ENCODE measurements at regions not wholly inside any gene's neighbourhood (a gene's known extent, or its start where the extent isn't known, plus 50 kb on each side); places are given as distances from the start of the nearest gene placed in this dataset.

DNA sequence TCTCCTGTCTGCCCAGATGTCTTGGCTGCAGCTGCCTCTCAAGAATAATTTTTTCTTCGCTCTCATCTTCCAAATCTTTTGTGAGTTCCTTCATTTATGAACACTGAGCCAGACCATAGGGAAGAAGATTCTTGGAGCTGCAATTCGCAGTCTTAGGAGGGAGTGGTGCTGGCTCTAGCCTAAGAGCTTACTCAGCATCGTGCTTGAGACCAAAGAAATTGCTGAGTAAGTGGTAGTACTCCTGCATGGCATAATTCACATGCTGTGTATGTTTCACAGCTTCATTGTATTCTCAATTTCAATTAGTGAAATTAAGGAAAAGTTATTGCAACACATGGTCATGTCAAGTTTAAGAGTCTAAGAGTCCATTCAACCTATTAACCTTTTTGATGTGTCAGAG, 771.7 kb downstream of the ADCYAP1 start:
- H3K27me3 ChIP-seq (ENCODE audit: insufficient read depth, low read length) = no peaks in the 10 kb centered on the region
- H2BK5ac ChIP-seq (ENCODE audit: low read depth, low read length, poor library complexity) = no peak overlapping the region
- H3K4me1 ChIP-seq (ENCODE audit: control insufficient read depth in 1 of 2, insufficient read depth in 2 of 2, low read length in 2 of 2) = no peaks in the 10 kb centered on the region
- no peak overlapping the region for H3K18ac ChIP-seq (ENCODE audit: low read length)
- H3K27ac ChIP-seq (ENCODE audit: low read depth, low read length) = no peak overlapping the region
- H2BK12ac ChIP-seq (ENCODE audit: low read length) = no peak overlapping the region
- H3K23ac ChIP-seq (ENCODE audit: low read length) = no peak overlapping the region
- no peak overlapping the region for H3K4me3 ChIP-seq (ENCODE audit: low read depth, low read length)
- H3K9ac ChIP-seq (ENCODE audit: low read length) = no peak overlapping the region
- H3K9me3 ChIP-seq (ENCODE audit: insufficient read depth, low read depth, low read length) = no peaks in the 10 kb centered on the region
- H3K79me1 ChIP-seq (ENCODE audit: low read length) = no peaks in the 10 kb centered on the region
- H4K91ac ChIP-seq (ENCODE audit: low read depth, low read length) = no peak overlapping the region
- no peak overlapping the region for H2BK120ac ChIP-seq (ENCODE audit: insufficient read depth, low read length, poor library complexity)
- H3K36me3 ChIP-seq (ENCODE audit: control insufficient read depth in 1 of 2, insufficient read depth in 2 of 2, low read length in 2 of 2) = no peaks in the 10 kb centered on the region
- H2AFZ ChIP-seq (ENCODE audit: insufficient read depth, low read length, poor library complexity) = no peak overlapping the region
- H3K79me2 ChIP-seq (ENCODE audit: control insufficient read depth, insufficient read depth, low read length, poor library complexity) = no peaks in the 10 kb centered on the region
- no peak overlapping the region for H3K4me2 ChIP-seq (ENCODE audit: low read length)
- H3K4ac ChIP-seq (ENCODE audit: low read depth, low read length) = no peak overlapping the region
- H2AK5ac ChIP-seq (ENCODE audit: low read length) = no peak overlapping the region
- H4K12ac ChIP-seq (ENCODE audit: low read depth, low read length) = no peak overlapping the region
- DNase-seq = no peak
- no CpG with 5 or more reads among the region's 3 CpGs for WGBS (ENCODE audit: extremely low coverage, insufficient coverage, insufficient read length)
- no peak overlapping the region for H3K14ac ChIP-seq (ENCODE audit: low read length)
- H4K8ac ChIP-seq (ENCODE audit: low read depth, low read length) = no peak overlapping the region

DNA sequence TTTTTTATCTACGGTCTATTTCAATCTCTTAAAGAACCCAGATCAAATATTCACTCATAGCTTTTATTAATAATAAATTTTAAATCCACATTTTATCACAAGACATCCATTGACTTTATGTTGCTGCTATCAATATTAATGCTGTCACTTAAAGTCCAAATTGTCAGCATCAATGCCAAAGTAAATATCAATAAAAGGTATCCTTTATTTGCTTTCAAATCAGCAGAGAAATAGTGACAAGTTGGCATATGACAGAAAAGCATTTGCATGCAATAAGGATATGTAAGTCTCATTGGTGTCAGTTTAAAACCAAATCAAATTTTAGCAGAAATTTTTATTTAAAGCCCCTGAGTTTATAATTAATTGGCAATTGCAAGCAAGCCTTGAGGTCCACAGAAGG, 775.4 kb downstream of the ADCYAP1 start:
- Histone ChIP-seq H4K91ac (ENCODE audit: low read depth, low read length) (no peak overlapping the region), H3K27ac (ENCODE audit: low read depth, low read length) (no peak overlapping the region), H2AFZ (ENCODE audit: insufficient read depth, low read length, poor library complexity) (no peak overlapping the region), H3K23ac (ENCODE audit: low read length) (no peak overlapping the region), H3K4me1 (ENCODE audit: control insufficient read depth in 1 of 2, insufficient read depth in 2 of 2, low read length in 2 of 2) (no peaks in the 10 kb centered on the region), H3K9ac (ENCODE audit: low read length) (no peak overlapping the region), H3K18ac (ENCODE audit: low read length) (no peak overlapping the region), H2BK12ac (ENCODE audit: low read length) (no peak overlapping the region), H2BK5ac (ENCODE audit: low read depth, low read length, poor library complexity) (no peak overlapping the region), H2BK120ac (ENCODE audit: insufficient read depth, low read length, poor library complexity) (no peak overlapping the region), H3K36me3 (ENCODE audit: control insufficient read depth in 1 of 2, insufficient read depth in 2 of 2, low read length in 2 of 2) (no peaks in the 10 kb centered on the region), H3K9me3 (ENCODE audit: insufficient read depth, low read depth, low read length) (no peaks in the 10 kb centered on the region), H3K14ac (ENCODE audit: low read length) (no peak overlapping the region), H3K4ac (ENCODE audit: low read depth, low read length) (no peak overlapping the region), H3K79me2 (ENCODE audit: control insufficient read depth, insufficient read depth, low read length, poor library complexity) (no peaks in the 10 kb centered on the region), H4K12ac (ENCODE audit: low read depth, low read length) (no peak overlapping the region), H3K4me3 (ENCODE audit: low read depth, low read length) (no peak overlapping the region), H2AK5ac (ENCODE audit: low read length) (no peak overlapping the region), H3K79me1 (ENCODE audit: low read length) (no peaks in the 10 kb centered on the region), H3K4me2 (ENCODE audit: low read length) (no peak overlapping the region), H3K27me3 (ENCODE audit: insufficient read depth, low read length) (no peaks in the 10 kb centered on the region), H4K8ac (ENCODE audit: low read depth, low read length) (no peak overlapping the region)
- WGBS (ENCODE audit: extremely low coverage, insufficient coverage, insufficient read length) = no CpG with 5 or more reads among the region's 1 CpG
- DNase-seq = no peak

DNA sequence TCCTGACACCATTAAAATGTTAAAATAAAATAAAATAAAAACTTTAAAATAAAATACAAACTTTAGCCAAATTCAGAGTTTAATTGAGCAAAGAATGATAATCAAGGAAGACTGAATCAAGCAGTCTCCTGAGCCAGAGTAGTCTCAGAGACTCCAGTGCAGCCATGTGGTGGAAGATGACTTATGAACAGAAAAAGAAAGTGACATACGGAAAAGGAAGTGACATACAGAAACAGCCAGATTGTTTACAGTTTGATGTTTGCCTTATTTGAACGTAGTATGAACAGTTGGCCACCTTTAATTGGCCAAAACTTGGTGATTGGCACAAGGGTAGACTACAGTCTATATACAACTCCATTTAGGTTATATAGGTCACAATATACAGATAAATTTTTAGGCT, 787.2 kb downstream of the ADCYAP1 start:
- no peak overlapping the region for H2AK5ac ChIP-seq (ENCODE audit: low read length)
- DNase-seq = no peak
- H2BK12ac ChIP-seq (ENCODE audit: low read length) = no peak overlapping the region
- H3K14ac ChIP-seq (ENCODE audit: low read length) = no peak overlapping the region
- no peak overlapping the region for H3K18ac ChIP-seq (ENCODE audit: low read length)
- no peak overlapping the region for H3K23ac ChIP-seq (ENCODE audit: low read length)
- no peak overlapping the region for H3K27ac ChIP-seq (ENCODE audit: low read depth, low read length)
- H2BK120ac ChIP-seq (ENCODE audit: insufficient read depth, low read length, poor library complexity) = no peak overlapping the region
- H3K9ac ChIP-seq (ENCODE audit: low read length) = no peak overlapping the region
- no peaks in the 10 kb centered on the region for H3K79me2 ChIP-seq (ENCODE audit: control insufficient read depth, insufficient read depth, low read length, poor library complexity)
- H4K91ac ChIP-seq (ENCODE audit: low read depth, low read length) = no peak overlapping the region
- no peaks in the 10 kb centered on the region for H3K9me3 ChIP-seq (ENCODE audit: insufficient read depth, low read depth, low read length)
- H3K4me2 ChIP-seq (ENCODE audit: low read length) = no peak overlapping the region
- H3K4me1 ChIP-seq (ENCODE audit: control insufficient read depth in 1 of 2, insufficient read depth in 2 of 2, low read length in 2 of 2) = no peaks in the 10 kb centered on the region
- H2BK5ac ChIP-seq (ENCODE audit: low read depth, low read length, poor library complexity) = no peak overlapping the region
- H4K8ac ChIP-seq (ENCODE audit: low read depth, low read length) = no peak overlapping the region
- no peak overlapping the region for H3K4me3 ChIP-seq (ENCODE audit: low read depth, low read length)
- H3K4ac ChIP-seq (ENCODE audit: low read depth, low read length) = no peak overlapping the region
- H3K79me1 ChIP-seq (ENCODE audit: low read length) = no peaks in the 10 kb centered on the region
- WGBS (ENCODE audit: extremely low coverage, insufficient coverage, insufficient read length) = no CpG with 5 or more reads among the region's 2 CpGs
- no peak overlapping the region for H2AFZ ChIP-seq (ENCODE audit: insufficient read depth, low read length, poor library complexity)
- H4K12ac ChIP-seq (ENCODE audit: low read depth, low read length) = no peak overlapping the region
- H3K27me3 ChIP-seq (ENCODE audit: insufficient read depth, low read length) = no peaks in the 10 kb centered on the region
- no peaks in the 10 kb centered on the region for H3K36me3 ChIP-seq (ENCODE audit: control insufficient read depth in 1 of 2, insufficient read depth in 2 of 2, low read length in 2 of 2)

DNA sequence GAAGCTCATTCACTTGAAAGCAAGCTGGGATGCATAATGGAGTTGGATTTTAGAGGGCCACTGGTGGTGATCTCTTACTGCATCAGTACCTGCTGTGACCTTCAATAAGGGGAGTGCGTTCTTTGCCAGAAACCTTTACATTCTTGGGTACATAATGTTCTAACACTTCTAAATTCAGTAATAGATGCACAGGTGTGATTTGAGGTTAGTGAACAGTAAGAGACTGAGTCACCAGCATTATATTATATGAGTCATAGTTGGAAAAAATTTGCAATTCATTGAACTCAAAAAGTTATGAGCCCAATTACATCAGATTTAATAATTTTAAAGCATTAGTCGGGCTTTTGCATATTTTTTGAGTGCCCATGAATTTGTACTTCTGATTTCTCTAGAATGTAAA, 803.3 kb downstream of the ADCYAP1 start:
- WGBS (ENCODE audit: extremely low coverage, insufficient coverage, insufficient read length) = no CpG with 5 or more reads among the region's 2 CpGs
- Histone ChIP-seq H3K23ac (ENCODE audit: low read length) (no peak overlapping the region), H3K9ac (ENCODE audit: low read length) (no peak overlapping the region), H2AFZ (ENCODE audit: insufficient read depth, low read length, poor library complexity) (no peak overlapping the region), H2BK12ac (ENCODE audit: low read length) (no peak overlapping the region), H3K9me3 (ENCODE audit: insufficient read depth, low read depth, low read length) (no peaks in the 10 kb centered on the region), H2BK120ac (ENCODE audit: insufficient read depth, low read length, poor library complexity) (no peak overlapping the region), H3K4ac (ENCODE audit: low read depth, low read length) (no peak overlapping the region), H4K8ac (ENCODE audit: low read depth, low read length) (no peak overlapping the region), H3K79me1 (ENCODE audit: low read length) (no peaks in the 10 kb centered on the region), H3K4me1 (ENCODE audit: control insufficient read depth in 1 of 2, insufficient read depth in 2 of 2, low read length in 2 of 2) (no peaks in the 10 kb centered on the region), H4K12ac (ENCODE audit: low read depth, low read length) (no peak overlapping the region), H2AK5ac (ENCODE audit: low read length) (no peak overlapping the region), H3K36me3 (ENCODE audit: control insufficient read depth in 1 of 2, insufficient read depth in 2 of 2, low read length in 2 of 2) (no peaks in the 10 kb centered on the region), H3K27me3 (ENCODE audit: insufficient read depth, low read length) (no peaks in the 10 kb centered on the region), H2BK5ac (ENCODE audit: low read depth, low read length, poor library complexity) (no peak overlapping the region), H3K4me3 (ENCODE audit: low read depth, low read length) (no peak overlapping the region), H3K4me2 (ENCODE audit: low read length) (no peak overlapping the region), H3K27ac (ENCODE audit: low read depth, low read length) (no peak overlapping the region), H4K91ac (ENCODE audit: low read depth, low read length) (no peak overlapping the region), H3K18ac (ENCODE audit: low read length) (no peak overlapping the region), H3K14ac (ENCODE audit: low read length) (no peak overlapping the region), H3K79me2 (ENCODE audit: control insufficient read depth, insufficient read depth, low read length, poor library complexity) (no peaks in the 10 kb centered on the region)
- no peak for DNase-seq

All from trophoblast cell (in vitro differentiated cells and primary cell).